GM12878 (cell line): ENCODE measurements at regions not wholly inside any gene's neighbourhood (a gene's known extent, or its start where the extent isn't known, plus 50 kb on each side); places are given as distances from the start of the nearest gene placed in this dataset.

ENCODE experiments used
- TF ChIP-seq, protein P1 (sequence below): fragments of 150-350 bp; IDR thresholded peaks from 2 replicates; pipeline ENCODE4 v1.6.1; 2016; ENCODE audit warnings: low read depth, low read length
- TF ChIP-seq, protein P2 (sequence below): IDR thresholded peaks from 2 replicates; pipeline ENCODE4 v1.6.1; 2012; ENCODE audit warnings: improper control_type of control experiment, low read depth, low read length; ENCODE audit not compliant: insufficient replicate concordance

DNA sequence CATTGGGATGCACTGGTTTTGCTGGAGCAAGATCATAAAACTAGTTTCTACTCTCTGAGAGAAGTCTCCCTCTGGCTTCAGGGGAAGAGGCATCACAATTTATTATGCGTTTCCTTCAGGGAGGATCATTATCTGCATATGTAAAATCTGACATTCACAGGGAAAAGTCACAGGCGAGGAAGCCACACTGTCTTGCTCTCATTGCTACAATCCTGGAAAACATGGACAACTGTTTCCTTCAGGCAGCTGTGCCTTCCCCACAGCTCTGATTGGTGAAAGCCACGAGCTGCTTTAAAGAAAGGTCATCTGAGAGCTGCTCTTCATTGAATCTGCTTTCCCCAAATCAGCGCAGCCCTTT is 397.8 kb downstream of the MED10 start (continued):
- TF ChIP-seq, protein P1, sequence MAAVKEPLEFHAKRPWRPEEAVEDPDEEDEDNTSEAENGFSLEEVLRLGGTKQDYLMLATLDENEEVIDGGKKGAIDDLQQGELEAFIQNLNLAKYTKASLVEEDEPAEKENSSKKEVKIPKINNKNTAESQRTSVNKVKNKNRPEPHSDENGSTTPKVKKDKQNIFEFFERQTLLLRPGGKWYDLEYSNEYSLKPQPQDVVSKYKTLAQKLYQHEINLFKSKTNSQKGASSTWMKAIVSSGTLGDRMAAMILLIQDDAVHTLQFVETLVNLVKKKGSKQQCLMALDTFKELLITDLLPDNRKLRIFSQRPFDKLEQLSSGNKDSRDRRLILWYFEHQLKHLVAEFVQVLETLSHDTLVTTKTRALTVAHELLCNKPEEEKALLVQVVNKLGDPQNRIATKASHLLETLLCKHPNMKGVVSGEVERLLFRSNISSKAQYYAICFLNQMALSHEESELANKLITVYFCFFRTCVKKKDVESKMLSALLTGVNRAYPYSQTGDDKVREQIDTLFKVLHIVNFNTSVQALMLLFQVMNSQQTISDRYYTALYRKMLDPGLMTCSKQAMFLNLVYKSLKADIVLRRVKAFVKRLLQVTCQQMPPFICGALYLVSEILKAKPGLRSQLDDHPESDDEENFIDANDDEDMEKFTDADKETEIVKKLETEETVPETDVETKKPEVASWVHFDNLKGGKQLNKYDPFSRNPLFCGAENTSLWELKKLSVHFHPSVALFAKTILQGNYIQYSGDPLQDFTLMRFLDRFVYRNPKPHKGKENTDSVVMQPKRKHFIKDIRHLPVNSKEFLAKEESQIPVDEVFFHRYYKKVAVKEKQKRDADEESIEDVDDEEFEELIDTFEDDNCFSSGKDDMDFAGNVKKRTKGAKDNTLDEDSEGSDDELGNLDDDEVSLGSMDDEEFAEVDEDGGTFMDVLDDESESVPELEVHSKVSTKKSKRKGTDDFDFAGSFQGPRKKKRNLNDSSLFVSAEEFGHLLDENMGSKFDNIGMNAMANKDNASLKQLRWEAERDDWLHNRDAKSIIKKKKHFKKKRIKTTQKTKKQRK, result no peak
- TF ChIP-seq, protein P2, sequence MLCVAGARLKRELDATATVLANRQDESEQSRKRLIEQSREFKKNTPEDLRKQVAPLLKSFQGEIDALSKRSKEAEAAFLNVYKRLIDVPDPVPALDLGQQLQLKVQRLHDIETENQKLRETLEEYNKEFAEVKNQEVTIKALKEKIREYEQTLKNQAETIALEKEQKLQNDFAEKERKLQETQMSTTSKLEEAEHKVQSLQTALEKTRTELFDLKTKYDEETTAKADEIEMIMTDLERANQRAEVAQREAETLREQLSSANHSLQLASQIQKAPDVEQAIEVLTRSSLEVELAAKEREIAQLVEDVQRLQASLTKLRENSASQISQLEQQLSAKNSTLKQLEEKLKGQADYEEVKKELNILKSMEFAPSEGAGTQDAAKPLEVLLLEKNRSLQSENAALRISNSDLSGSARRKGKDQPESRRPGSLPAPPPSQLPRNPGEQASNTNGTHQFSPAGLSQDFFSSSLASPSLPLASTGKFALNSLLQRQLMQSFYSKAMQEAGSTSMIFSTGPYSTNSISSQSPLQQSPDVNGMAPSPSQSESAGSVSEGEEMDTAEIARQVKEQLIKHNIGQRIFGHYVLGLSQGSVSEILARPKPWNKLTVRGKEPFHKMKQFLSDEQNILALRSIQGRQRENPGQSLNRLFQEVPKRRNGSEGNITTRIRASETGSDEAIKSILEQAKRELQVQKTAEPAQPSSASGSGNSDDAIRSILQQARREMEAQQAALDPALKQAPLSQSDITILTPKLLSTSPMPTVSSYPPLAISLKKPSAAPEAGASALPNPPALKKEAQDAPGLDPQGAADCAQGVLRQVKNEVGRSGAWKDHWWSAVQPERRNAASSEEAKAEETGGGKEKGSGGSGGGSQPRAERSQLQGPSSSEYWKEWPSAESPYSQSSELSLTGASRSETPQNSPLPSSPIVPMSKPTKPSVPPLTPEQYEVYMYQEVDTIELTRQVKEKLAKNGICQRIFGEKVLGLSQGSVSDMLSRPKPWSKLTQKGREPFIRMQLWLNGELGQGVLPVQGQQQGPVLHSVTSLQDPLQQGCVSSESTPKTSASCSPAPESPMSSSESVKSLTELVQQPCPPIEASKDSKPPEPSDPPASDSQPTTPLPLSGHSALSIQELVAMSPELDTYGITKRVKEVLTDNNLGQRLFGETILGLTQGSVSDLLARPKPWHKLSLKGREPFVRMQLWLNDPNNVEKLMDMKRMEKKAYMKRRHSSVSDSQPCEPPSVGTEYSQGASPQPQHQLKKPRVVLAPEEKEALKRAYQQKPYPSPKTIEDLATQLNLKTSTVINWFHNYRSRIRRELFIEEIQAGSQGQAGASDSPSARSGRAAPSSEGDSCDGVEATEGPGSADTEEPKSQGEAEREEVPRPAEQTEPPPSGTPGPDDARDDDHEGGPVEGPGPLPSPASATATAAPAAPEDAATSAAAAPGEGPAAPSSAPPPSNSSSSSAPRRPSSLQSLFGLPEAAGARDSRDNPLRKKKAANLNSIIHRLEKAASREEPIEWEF, result no peak
